Right lobe of liver (tissue), 4 donors: ENCODE measurements at regions not wholly inside any gene's neighbourhood (a gene's known extent, or its start where the extent isn't known, plus 50 kb on each side); places are given as distances from the start of the nearest gene placed in this dataset.
"Not testable (repeated sequence)": the region's sequence is repeated elsewhere in the genome, so short reads cannot be mapped to it uniquely, and the experiment has no call there.

Experiments
- CTCF ChIP-seq, 4 donors: fragments of 200-600 bp in 3 of 4; fragments of 450-650 bp in 1 of 4; IDR thresholded peaks; one replicate each; pipeline versions ENCODE4 v1.5.1 to v1.8.0; 2016 to 2022; ENCODE audit warnings: antibody characterized with exemption in 4 of 4, mild to moderate bottlenecking in 2 of 4
- POLR2A ChIP-seq: fragments of 450-650 bp; IDR thresholded peaks from one replicate; pipeline ENCODE4 v1.6.1; 2017; ENCODE audit warnings: antibody characterized with exemption, mild to moderate bottlenecking
- donor health status: DM: no; HTN: no; CAD: no.
- donor health status: DM: no; HTN: no; CAD: no.
- donor health status: DM: no; HTN: yes; CAD: no.

DNA sequence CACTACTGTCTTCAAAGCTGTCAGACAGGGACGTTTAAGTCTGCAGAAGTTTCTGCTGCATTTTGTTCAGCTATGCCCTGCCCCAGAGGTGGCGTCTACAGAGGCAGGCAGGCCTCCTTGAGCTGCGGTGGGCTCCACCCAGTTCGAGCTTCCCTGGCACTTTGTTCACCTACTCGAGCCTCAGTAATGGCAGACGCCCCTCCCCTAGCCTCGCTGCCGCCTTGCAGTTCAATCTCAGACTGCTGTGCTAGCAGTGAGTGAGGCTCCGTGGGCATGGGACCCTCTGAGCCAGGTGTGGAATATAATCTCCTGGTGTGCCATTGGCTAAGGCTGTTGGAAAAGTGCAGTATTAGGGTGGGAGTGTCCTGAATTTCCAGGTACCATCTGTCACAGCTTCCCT, 433.5 kb upstream of the LMCD1 start:
- not testable (repeated sequence) for TF ChIP-seq POLR2A; CTCF (IDR thresholded peaks at IDR 0.05)
